KBM-7 (cell line): ENCODE measurements at regions not wholly inside any gene's neighbourhood (a gene's known extent, or its start where the extent isn't known, plus 50 kb on each side); places are given as distances from the start of the nearest gene placed in this dataset.

Source experiments
- DNase-seq: peaks from one replicate; pipeline ENCODE4 v3.0.0-alpha.2; 2015
- in situ Hi-C: fragments of 300-500 bp; cut with MboI; formaldehyde crosslinking; loops from 2 replicates; pipeline ENCODE4 v1.14.3; 2020; ENCODE audit warnings: low sequenced_read_pairs, low pct_unique_long_range_greater_than_20kb, mixed read lengths

- no peak for DNase-seq
- in situ Hi-C loops, result no loop called here
Measured at GRCh38 chr18:45493830-45494229, 121.4 kb upstream of the SLC14A2 start.

GRCh38 chr18:45494811-45495210 is 120.5 kb upstream of the SLC14A2 start:
- no peak for DNase-seq
- in situ Hi-C loops, result no loop called here

- in situ Hi-C loops, result no loop called here
- no peak for DNase-seq
Measured at GRCh38 chr18:45496741-45497140, 118.5 kb upstream of the SLC14A2 start.

GRCh38 chr18:45497595-45498286 is 117.5 kb upstream of the SLC14A2 start:
- in situ Hi-C loops, result no loop called here
- no peak for DNase-seq

- no peak for DNase-seq
- in situ Hi-C loops, result no loop called here
Measured at GRCh38 chr18:45498287-45498658, 117.0 kb upstream of the SLC14A2 start.

GRCh38 chr18:45503990-45504389 is 111.3 kb upstream of the SLC14A2 start:
- in situ Hi-C loops, result no loop called here
- DNase-seq, result no peak

- in situ Hi-C loops, result no loop called here
Measured at GRCh38 chr18:45505497-45506206, 109.6 kb upstream of the SLC14A2 start.

GRCh38 chr18:45506951-45507350 is 108.3 kb upstream of the SLC14A2 start:
- no peak for DNase-seq
- in situ Hi-C loops, result no loop called here

More at GRCh38 chr18:45505497-45506206, 109.6 kb upstream of the SLC14A2 start:
- no peak for DNase-seq

- in situ Hi-C loops, result no loop called here
- no peak for DNase-seq
Measured at GRCh38 chr18:45509535-45509934, 105.7 kb upstream of the SLC14A2 start.

GRCh38 chr18:45510656-45511055 is 104.6 kb upstream of the SLC14A2 start:
- in situ Hi-C loops, result no loop called here
- DNase-seq, result no peak

- in situ Hi-C loops, result no loop called here
- DNase-seq, result no peak
Measured at GRCh38 chr18:45512363-45512953, 102.8 kb upstream of the SLC14A2 start.

- in situ Hi-C loops, result no loop called here
- no peak for DNase-seq
Measured at GRCh38 chr18:45517181-45517741, 98.0 kb upstream of the SLC14A2 start.

- no peak for DNase-seq
- in situ Hi-C loops, result no loop called here
Measured at GRCh38 chr18:45518311-45519155, 96.7 kb upstream of the SLC14A2 start.

GRCh38 chr18:45519411-45520280 is 95.6 kb upstream of the SLC14A2 start:
- in situ Hi-C loops, result no loop called here
- no peak for DNase-seq

- no peak for DNase-seq
- in situ Hi-C loops, result no loop called here
Measured at GRCh38 chr18:45521136-45521535, 94.1 kb upstream of the SLC14A2 start.

GRCh38 chr18:45521777-45522176 is 93.5 kb upstream of the SLC14A2 start:
- in situ Hi-C loops, result no loop called here
- DNase-seq, result no peak

- no peak for DNase-seq
- in situ Hi-C loops, result no loop called here
Measured at GRCh38 chr18:45522371-45522770, 92.9 kb upstream of the SLC14A2 start.

GRCh38 chr18:45525301-45525700 is 90.0 kb upstream of the SLC14A2 start:
- in situ Hi-C loops, result no loop called here
- no peak for DNase-seq
